ENCODE measurements at regions not wholly inside any gene's neighbourhood (a gene's known extent, or its start where the extent isn't known, plus 50 kb on each side); places are given as distances from the start of the nearest gene placed in this dataset.

- TF ChIP-seq CTCF (IDR thresholded peaks at IDR 0.05; ENCODE audit: insufficient read depth, low read depth, low read length) (no peak), EZH2 (IDR thresholded peaks at IDR 0.05; ENCODE audit: insufficient read depth, low read length) (no peak)
- H3K27ac ChIP-seq (ENCODE audit: low read depth, low read length) = no peak overlapping the region
Measured at GRCh38 chr6:10235344-10235743, 179.5 kb downstream of the TFAP2A start.

DNA sequence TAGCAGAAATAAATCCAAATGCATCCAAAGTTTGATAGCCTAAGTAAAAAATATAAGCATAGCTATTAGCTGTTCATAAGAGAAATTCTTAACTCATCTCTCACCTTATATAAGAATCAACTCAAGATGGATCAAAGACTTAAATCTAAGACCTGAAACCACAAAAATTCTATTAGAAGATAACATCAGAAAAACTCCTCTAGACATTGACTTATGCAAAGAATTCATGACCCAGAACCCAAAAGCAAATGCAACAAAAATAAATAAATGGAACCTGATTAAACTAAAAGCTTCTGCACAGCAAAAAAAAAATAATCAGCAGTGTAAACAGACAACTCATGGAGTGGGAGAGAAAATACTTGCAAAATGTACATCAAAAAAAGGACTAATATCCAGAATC lies 184.3 kb downstream of the TFAP2A start:
- H3K9me3 Mint-ChIP-seq (ENCODE audit: unreplicated experiment) = peaks cover 7% of the 10 kb centered on the region
- no peak overlapping the region for H3K4me3 Mint-ChIP-seq (ENCODE audit: unreplicated experiment)
- H3K4me1 Mint-ChIP-seq (ENCODE audit: low read depth, unreplicated experiment) = peaks cover 2% of the 10 kb centered on the region

More at GRCh38 chr6:10235344-10235743, 179.5 kb downstream of the TFAP2A start:
- DNase-seq (ENCODE audit: low read depth) (no peak), FAIRE-seq (no peak)
- Histone ChIP-seq H4K20me1 (ENCODE audit: insufficient read depth, low read length) (no peaks in the 10 kb centered on the region), H2AFZ (ENCODE audit: low read depth, low read length) (no peak overlapping the region), H3K4me1 (ENCODE audit: insufficient read depth, low read length) (no peaks in the 10 kb centered on the region), H3K9ac (ENCODE audit: low read length) (no peak overlapping the region), H3K9me3 (ENCODE audit: insufficient read depth, low read depth, low read length) (no peaks in the 10 kb centered on the region), H3K36me3 (ENCODE audit: insufficient read depth, low read length) (no peaks in the 10 kb centered on the region), H3K27me3 (ENCODE audit: insufficient read depth, low read length) (no peaks in the 10 kb centered on the region), H3K4me2 (ENCODE audit: low read length) (no peak overlapping the region), H3K4me3 (ENCODE audit: insufficient read depth, low read depth, low read length) (no peak overlapping the region), H3K79me2 (ENCODE audit: insufficient read depth, low read length) (no peaks in the 10 kb centered on the region)
- Mint-ChIP-seq H3K27ac (ENCODE audit: unreplicated experiment) (no peak overlapping the region), H3K9me3 (ENCODE audit: unreplicated experiment) (no peaks in the 10 kb centered on the region), H3K4me1 (ENCODE audit: low read depth, unreplicated experiment) (peaks cover 9% of the 10 kb centered on the region), H3K36me3 (ENCODE audit: low read depth, unreplicated experiment) (no peaks in the 10 kb centered on the region), H3K4me3 (ENCODE audit: unreplicated experiment) (no peak overlapping the region), H3K27me3 (ENCODE audit: low read depth, unreplicated experiment) (no peaks in the 10 kb centered on the region)

More for the DNA sequence above, 184.3 kb downstream of the TFAP2A start:
- Mint-ChIP-seq H3K36me3 (ENCODE audit: low read depth, unreplicated experiment) (no peaks in the 10 kb centered on the region), H3K27me3 (ENCODE audit: low read depth, unreplicated experiment) (no peaks in the 10 kb centered on the region), H3K27ac (ENCODE audit: unreplicated experiment) (no peak overlapping the region)
- Histone ChIP-seq H3K36me3 (ENCODE audit: insufficient read depth, low read length) (no peaks in the 10 kb centered on the region), H3K4me2 (ENCODE audit: low read length) (no peak overlapping the region), H3K4me1 (ENCODE audit: insufficient read depth, low read length) (no peaks in the 10 kb centered on the region), H3K9me3 (ENCODE audit: insufficient read depth, low read depth, low read length) (no peaks in the 10 kb centered on the region), H2AFZ (ENCODE audit: low read depth, low read length) (no peak overlapping the region), H3K27ac (ENCODE audit: low read depth, low read length) (no peak overlapping the region), H3K9ac (ENCODE audit: low read length) (no peak overlapping the region), H3K4me3 (ENCODE audit: insufficient read depth, low read depth, low read length) (no peak overlapping the region), H3K79me2 (ENCODE audit: insufficient read depth, low read length) (no peaks in the 10 kb centered on the region), H4K20me1 (ENCODE audit: insufficient read depth, low read length) (no peaks in the 10 kb centered on the region), H3K27me3 (ENCODE audit: insufficient read depth, low read length) (no peaks in the 10 kb centered on the region)
- DNase-seq (ENCODE audit: low read depth) (no peak), FAIRE-seq (no peak)
- no peak for TF ChIP-seq CTCF (IDR thresholded peaks at IDR 0.05; ENCODE audit: insufficient read depth, low read depth, low read length)
- TF ChIP-seq EZH2 (IDR thresholded peaks at IDR 0.05; ENCODE audit: insufficient read depth, low read length) = no peak
